Cardiac muscle cell (in vitro differentiated cells and primary cell): ENCODE measurements at regions not wholly inside any gene's neighbourhood (a gene's known extent, or its start where the extent isn't known, plus 50 kb on each side); places are given as distances from the start of the nearest gene placed in this dataset.

ENCODE experiments used
- DNase-seq, 2 donors: peaks; one replicate each; pipeline versions ENCODE4 v3.0.0 to v3.0.0-alpha.2; 2010 to 2017; ENCODE audit warnings: low read depth in 1 of 2, low spot score in 1 of 2
- H3K27ac ChIP-seq: fragments of 200-600 bp; sonication (generic); 2 replicates; pipeline ENCODE4 v1.5.1; 2016
- H3K27me3 ChIP-seq: fragments of 200-600 bp; sonication (generic); 2 replicates; pipeline ENCODE4 v1.6.0; 2016; ENCODE audit warnings: control low read depth
- H3K36me3 ChIP-seq: fragments of 200-600 bp; sonication (generic); 2 replicates; pipeline ENCODE4 v1.5.1; 2016; ENCODE audit warnings: control low read depth
- H3K4me1 ChIP-seq: fragments of 200-600 bp; sonication (generic); 2 replicates; pipeline ENCODE4 v1.8.1; 2017; ENCODE audit warnings: low read depth, mild to moderate bottlenecking, mixed run types
- H3K4me3 ChIP-seq: fragments of 200-600 bp; sonication (generic); 2 replicates; pipeline ENCODE4 v1.5.1; 2016; ENCODE audit warnings: mild to moderate bottlenecking
- H3K9me3 ChIP-seq: fragments of 200-600 bp; sonication (generic); 2 replicates; pipeline ENCODE4 v1.5.1; 2017; ENCODE audit warnings: low read depth, mild to moderate bottlenecking, control low read depth
- CTCF ChIP-seq: IDR thresholded peaks from 2 replicates; pipeline ENCODE4 v1.5.1; 2012; ENCODE audit warnings: low read depth, mild to moderate bottlenecking, low read length

GRCh38 chr5:159469496-159470372 is 139.4 kb upstream of the IL12B start:
- no peak for DNase-seq
- no peaks in the 10 kb centered on the region for H3K27me3 ChIP-seq
- no peak overlapping the region for H3K27ac ChIP-seq
- no peaks in the 10 kb centered on the region for H3K9me3 ChIP-seq
- no peak for TF ChIP-seq CTCF
- H3K4me1 ChIP-seq = no peaks in the 10 kb centered on the region
- no peak overlapping the region for H3K4me3 ChIP-seq
- H3K36me3 ChIP-seq = no peaks in the 10 kb centered on the region

GRCh38 chr5:159471904-159472303 is 141.6 kb upstream of the IL12B start:
- peak in 1 of 2 donors; percentile 14 for DNase-seq
- Histone ChIP-seq H3K36me3 (no peaks in the 10 kb centered on the region), H3K27me3 (no peaks in the 10 kb centered on the region), H3K27ac (no peak overlapping the region), H3K4me1 (no peaks in the 10 kb centered on the region), H3K4me3 (no peak overlapping the region), H3K9me3 (no peaks in the 10 kb centered on the region)
- TF ChIP-seq CTCF = no peak

- Histone ChIP-seq H3K4me3 (no peak overlapping the region), H3K27ac (no peak overlapping the region), H3K4me1 (no peaks in the 10 kb centered on the region), H3K9me3 (no peaks in the 10 kb centered on the region), H3K27me3 (no peaks in the 10 kb centered on the region), H3K36me3 (no peaks in the 10 kb centered on the region)
- no peak for TF ChIP-seq CTCF
- no peak for DNase-seq
Observed at GRCh38 chr5:159475026-159475425, 144.7 kb upstream of the IL12B start.

GRCh38 chr5:159478950-159479349 is 148.7 kb upstream of the IL12B start:
- TF ChIP-seq CTCF = no peak
- no peak overlapping the region for H3K27ac ChIP-seq
- no peak for DNase-seq
- no peaks in the 10 kb centered on the region for H3K4me1 ChIP-seq
- H3K4me3 ChIP-seq = no peak overlapping the region
- H3K9me3 ChIP-seq = no peaks in the 10 kb centered on the region
- no peaks in the 10 kb centered on the region for H3K27me3 ChIP-seq
- no peaks in the 10 kb centered on the region for H3K36me3 ChIP-seq

GRCh38 chr5:159480849-159481248 is 150.6 kb upstream of the IL12B start:
- no peak for DNase-seq
- Histone ChIP-seq H3K9me3 (no peaks in the 10 kb centered on the region), H3K27ac (no peak overlapping the region), H3K36me3 (no peaks in the 10 kb centered on the region), H3K4me1 (no peaks in the 10 kb centered on the region), H3K27me3 (no peaks in the 10 kb centered on the region), H3K4me3 (no peak overlapping the region)
- no peak for TF ChIP-seq CTCF
